B cell (primary cell): ENCODE measurements at regions not wholly inside any gene's neighbourhood (a gene's known extent, or its start where the extent isn't known, plus 50 kb on each side); places are given as distances from the start of the nearest gene placed in this dataset.

Source experiments
- ATAC-seq: fragments of 200-7000 bp; cut with Tn5 transposase; one replicate; pipeline ENCODE4 v1.10.0; 2021; ENCODE audit warnings: low read depth, mild to moderate bottlenecking, moderate number of reproducible peaks, moderate library complexity
- CTCF ChIA-PET: fragments of 350-600 bp; sonication (Branson Sonifier 250); formaldehyde crosslinking; loops from one replicate; lab custom pipeline; 2021; ENCODE audit warnings: antibody characterized with exemption, inconsistent platforms; lab: Charles Lee
- POLR2A ChIA-PET: fragments of 350-600 bp; sonication (Branson Sonifier 250); formaldehyde crosslinking; loops from one replicate; lab custom pipeline; 2021; ENCODE audit warnings: antibody characterized with exemption; lab: Charles Lee
- DNase-seq: peaks from one replicate; pipeline ENCODE4 v3.0.0; 2013
- H2AFZ ChIP-seq: 2 replicates; pipeline ENCODE4 v1.6.1; 2012; ENCODE audit warnings: mild to moderate bottlenecking, low read depth, low read length; ENCODE audit not compliant: insufficient read depth, poor library complexity, severe bottlenecking
- H3K27ac ChIP-seq, 2 donors: 1 replicate in 1 of 2; 2 replicates in 1 of 2; pipeline ENCODE4 v1.5.1; 2012 to 2013; ENCODE audit warnings: low read length in 2 of 2, mild to moderate bottlenecking in 2 of 2, moderate library complexity in 1 of 2
- H3K27me3 ChIP-seq, 4 experiments: fragments of 200-600 bp in 1 of 4; sonication (generic) in 1 of 4; replicated peaks in 1 of 4; 1 replicate in 2 of 4; 2 replicates in 2 of 4; pipeline versions ENCODE4 v1.6.1 to v1.7.0; 2013 to 2016; ENCODE audit warnings: low read length in 3 of 4, mild to moderate bottlenecking in 2 of 4, mixed read lengths in 1 of 4, moderate library complexity in 1 of 4; ENCODE audit not compliant: insufficient read depth in 4 of 4, control insufficient read depth in 3 of 4; ENCODE audit errors: control extremely low read depth in 1 of 4
- H3K36me3 ChIP-seq, 2 experiments: replicated peaks in 1 of 2; 1 replicate in 1 of 2; 2 replicates in 1 of 2; pipeline versions ENCODE4 v1.6.1 to v1.7.1; 2013; ENCODE audit warnings: low read length in 1 of 2; ENCODE audit not compliant: insufficient read depth in 2 of 2, control insufficient read depth in 1 of 2; ENCODE audit errors: control extremely low read depth in 1 of 2, extremely low read depth in 1 of 2
- H3K4me1 ChIP-seq, 2 donors: fragments of 200-600 bp in 1 of 2; sonication (generic) in 1 of 2; 1 replicate in 1 of 2; 2 replicates in 1 of 2; pipeline versions ENCODE4 v1.5.1 to v1.6.1; 2013 to 2017; ENCODE audit warnings: low read length in 2 of 2; ENCODE audit not compliant: control insufficient read depth in 2 of 2, insufficient read depth in 2 of 2
- H3K4me2 ChIP-seq: replicated peaks from 2 replicates; pipeline ENCODE3; 2012; ENCODE audit warnings: mild to moderate bottlenecking, low read depth, low read length; ENCODE audit not compliant: poor library complexity, severe bottlenecking
- H3K4me3 ChIP-seq, 5 experiments: fragments of 200-600 bp in 1 of 5; sonication (generic) in 1 of 5; 1 replicate in 3 of 5; 2 replicates in 2 of 5; pipeline versions ENCODE4 v1.5.1 to v1.7.0; 2011 to 2016; ENCODE audit warnings: low read length in 4 of 5, mild to moderate bottlenecking in 4 of 5, low read depth in 2 of 5, control low read depth in 1 of 5, moderate library complexity in 1 of 5; ENCODE audit not compliant: insufficient read depth in 1 of 5; ENCODE audit errors: control extremely low read depth in 1 of 5, extremely low read depth in 1 of 5
- H3K79me2 ChIP-seq: fragments of 200-600 bp; sonication (generic); one replicate; pipeline ENCODE4 v1.6.0; 2016; ENCODE audit warnings: low read length; ENCODE audit not compliant: control insufficient read depth, insufficient read depth
- H3K9ac ChIP-seq: fragments of 200-600 bp; sonication (generic); 2 replicates; pipeline ENCODE4 v1.6.1; 2017; ENCODE audit warnings: mild to moderate bottlenecking, low read length, moderate library complexity
- H3K9me3 ChIP-seq, 3 donors: one replicate each; pipeline versions ENCODE4 v1.6.1 to v1.7.1; 2013; ENCODE audit warnings: low read length in 2 of 3; ENCODE audit not compliant: control insufficient read depth in 2 of 3, insufficient read depth in 1 of 3; ENCODE audit errors: control extremely low read depth in 1 of 3
- H4K20me1 ChIP-seq: 2 replicates; pipeline ENCODE4 v1.6.0; 2012; ENCODE audit warnings: mild to moderate bottlenecking, low read length; ENCODE audit not compliant: insufficient read depth, control insufficient read depth, poor library complexity, severe bottlenecking
- H3K27ac Mint-ChIP-seq: one replicate; pipeline ENCODE4 v1.8.0; 2021; ENCODE audit warnings: mixed read lengths
- H3K27me3 Mint-ChIP-seq: one replicate; pipeline ENCODE4 v1.8.0; 2021; ENCODE audit warnings: mixed read lengths
- H3K4me1 Mint-ChIP-seq: one replicate; pipeline ENCODE4 v1.8.0; 2021; ENCODE audit warnings: mixed read lengths
- H3K4me3 Mint-ChIP-seq: one replicate; pipeline ENCODE4 v1.8.0; 2021; ENCODE audit warnings: mixed read lengths
- H3K9me3 Mint-ChIP-seq: one replicate; pipeline ENCODE4 v1.8.0; 2022; ENCODE audit warnings: mixed read lengths; ENCODE audit not compliant: insufficient read depth
- EZH2 ChIP-seq: IDR thresholded peaks from 2 replicates; pipeline ENCODE4 v1.6.1; 2012; ENCODE audit warnings: borderline replicate concordance, low read depth, mild to moderate bottlenecking, moderate library complexity, low read length; ENCODE audit not compliant: insufficient read depth, poor library complexity, severe bottlenecking
- WGBS: methylation state at CpG from one replicate; pipeline ENCODE4 v1.1.5; 2013; ENCODE audit warnings: missing lambda C conversion rate; ENCODE audit not compliant: insufficient coverage; 5-methylcytosine and 5-hydroxymethylcytosine counted together
- intact Hi-C: fragments of 100-400 bp; cut with micrococcal nuclease; formaldehyde crosslinking; loops from one replicate; pipeline ENCODE4 v1.10.0; 2022
- TF ChIP-seq, protein P1 (sequence below): fragments of 200-600 bp; IDR thresholded peaks from one replicate; pipeline ENCODE4 v1.8.0; 2022; ENCODE audit warnings: antibody characterized with exemption, mild to moderate bottlenecking

DNA sequence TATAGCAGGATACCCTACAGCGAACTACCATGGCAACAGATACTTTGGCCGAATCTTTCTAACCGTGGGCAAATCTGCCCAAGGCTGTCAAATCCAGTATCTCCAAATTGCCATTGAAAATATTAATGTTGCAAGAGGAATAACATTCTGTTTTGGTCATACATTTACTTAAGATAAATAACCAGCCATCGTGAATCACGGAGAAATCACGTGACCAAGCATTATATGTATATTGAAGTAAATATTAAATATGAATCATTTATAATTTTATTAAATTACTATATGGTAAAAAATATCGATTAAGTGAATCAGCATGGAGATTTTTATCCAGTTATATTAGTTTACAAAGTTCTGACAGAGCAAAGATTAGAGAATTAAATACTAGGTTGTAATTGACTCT lies 714.6 kb upstream of the GJE1 start:
- Histone ChIP-seq H3K4me1 (no peaks in the 10 kb centered on the region), H3K4me3 (no peak overlapping the region), H3K36me3 (no peaks in the 10 kb centered on the region), H4K20me1 (no peaks in the 10 kb centered on the region), H3K27ac (no peak overlapping the region), H2AFZ (no peak overlapping the region), H3K4me2 (no peak overlapping the region), H3K27me3 (no peaks in the 10 kb centered on the region), H3K9me3 (no peaks in the 10 kb centered on the region), H3K9ac (no peak overlapping the region), H3K79me2 (no peaks in the 10 kb centered on the region)
- ChIA-PET CTCF (no interaction called here), POLR2A (no interaction called here)
- Mint-ChIP-seq H3K27me3 (no peaks in the 10 kb centered on the region), H3K27ac (no peak overlapping the region), H3K4me1 (no peaks in the 10 kb centered on the region), H3K4me3 (no peak overlapping the region), H3K9me3 (no peaks in the 10 kb centered on the region)
- WGBS = no CpG with 5 or more reads among the region's 7 CpGs
- TF ChIP-seq, protein P1, sequence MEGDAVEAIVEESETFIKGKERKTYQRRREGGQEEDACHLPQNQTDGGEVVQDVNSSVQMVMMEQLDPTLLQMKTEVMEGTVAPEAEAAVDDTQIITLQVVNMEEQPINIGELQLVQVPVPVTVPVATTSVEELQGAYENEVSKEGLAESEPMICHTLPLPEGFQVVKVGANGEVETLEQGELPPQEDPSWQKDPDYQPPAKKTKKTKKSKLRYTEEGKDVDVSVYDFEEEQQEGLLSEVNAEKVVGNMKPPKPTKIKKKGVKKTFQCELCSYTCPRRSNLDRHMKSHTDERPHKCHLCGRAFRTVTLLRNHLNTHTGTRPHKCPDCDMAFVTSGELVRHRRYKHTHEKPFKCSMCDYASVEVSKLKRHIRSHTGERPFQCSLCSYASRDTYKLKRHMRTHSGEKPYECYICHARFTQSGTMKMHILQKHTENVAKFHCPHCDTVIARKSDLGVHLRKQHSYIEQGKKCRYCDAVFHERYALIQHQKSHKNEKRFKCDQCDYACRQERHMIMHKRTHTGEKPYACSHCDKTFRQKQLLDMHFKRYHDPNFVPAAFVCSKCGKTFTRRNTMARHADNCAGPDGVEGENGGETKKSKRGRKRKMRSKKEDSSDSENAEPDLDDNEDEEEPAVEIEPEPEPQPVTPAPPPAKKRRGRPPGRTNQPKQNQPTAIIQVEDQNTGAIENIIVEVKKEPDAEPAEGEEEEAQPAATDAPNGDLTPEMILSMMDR = no peak
- no peak for ATAC-seq
- intact Hi-C loops = no loop called here
- DNase-seq = no peak

DNA sequence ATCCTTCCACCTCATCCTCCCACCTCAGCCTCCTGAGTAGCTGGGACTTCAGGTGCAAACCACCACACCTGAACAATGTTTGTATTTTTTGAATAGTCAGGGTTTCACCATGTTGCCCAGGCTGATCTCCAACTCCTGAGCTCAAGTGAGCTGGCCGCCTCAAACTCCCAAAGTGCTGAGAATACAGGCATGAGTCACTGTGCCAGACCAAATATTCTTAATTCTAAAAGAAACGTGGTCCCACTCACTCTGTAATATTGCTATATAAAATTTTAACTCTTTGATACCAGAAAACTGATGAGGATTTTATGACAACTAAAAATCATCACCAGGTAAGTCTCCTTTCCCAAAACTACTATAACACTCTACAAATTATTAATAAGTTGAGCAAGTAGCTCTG lies 716.8 kb upstream of the GJE1 start:
- no peaks in the 10 kb centered on the region for H3K36me3 ChIP-seq
- no peak for DNase-seq
- no peaks in the 10 kb centered on the region for H4K20me1 ChIP-seq
- H3K27ac ChIP-seq = no peak overlapping the region
- no peaks in the 10 kb centered on the region for H3K27me3 Mint-ChIP-seq
- H3K4me3 ChIP-seq = no peak overlapping the region
- no peaks in the 10 kb centered on the region for H3K4me1 Mint-ChIP-seq
- no peak overlapping the region for H3K27ac Mint-ChIP-seq
- no CpG with 5 or more reads among the region's 2 CpGs for WGBS
- TF ChIP-seq, protein P1 = no peak
- TF ChIP-seq EZH2 = no peak
- H3K9ac ChIP-seq = no peak overlapping the region
- no peaks in the 10 kb centered on the region for H3K4me1 ChIP-seq
- no peak overlapping the region for H2AFZ ChIP-seq
- CTCF ChIA-PET = interaction anchor here (0.9 kb wide), 1 partner anchor 264 kb away, joined by 3 read pairs; no protein-coding TSS in a partner anchor
- H3K4me3 Mint-ChIP-seq = no peak overlapping the region
- no peaks in the 10 kb centered on the region for H3K27me3 ChIP-seq
- ATAC-seq = no peak
- no peaks in the 10 kb centered on the region for H3K9me3 Mint-ChIP-seq
- POLR2A ChIA-PET = no interaction called here
- no peaks in the 10 kb centered on the region for H3K9me3 ChIP-seq
- intact Hi-C loops = no loop called here
- H3K4me2 ChIP-seq = no peak overlapping the region
- H3K79me2 ChIP-seq = no peaks in the 10 kb centered on the region
